ENCODE measurements at regions not wholly inside any gene's neighbourhood (a gene's known extent, or its start where the extent isn't known, plus 50 kb on each side); places are given as distances from the start of the nearest gene placed in this dataset.

GRCh38 chr22:47769652-47770051, 1007.2 kb downstream of the TBC1D22A start:
- no peak for TF ChIP-seq EZH2 (IDR thresholded peaks at IDR 0.05)
- TF ChIP-seq POLR2AphosphoS5 (IDR thresholded peaks at IDR 0.05; ENCODE audit: borderline replicate concordance, low read depth, low read length) = no peak
